HG02571 (cell line): ENCODE measurements at regions not wholly inside any gene's neighbourhood (a gene's known extent, or its start where the extent isn't known, plus 50 kb on each side); places are given as distances from the start of the nearest gene placed in this dataset.

ENCODE experiments used
- ATAC-seq: cut with Tn5 transposase; IDR thresholded peaks from one replicate; pipeline ENCODE4 v1.9.1; 2021; ENCODE audit warnings: mild to moderate bottlenecking, moderate library complexity; ENCODE audit not compliant: unreplicated experiment

DNA sequence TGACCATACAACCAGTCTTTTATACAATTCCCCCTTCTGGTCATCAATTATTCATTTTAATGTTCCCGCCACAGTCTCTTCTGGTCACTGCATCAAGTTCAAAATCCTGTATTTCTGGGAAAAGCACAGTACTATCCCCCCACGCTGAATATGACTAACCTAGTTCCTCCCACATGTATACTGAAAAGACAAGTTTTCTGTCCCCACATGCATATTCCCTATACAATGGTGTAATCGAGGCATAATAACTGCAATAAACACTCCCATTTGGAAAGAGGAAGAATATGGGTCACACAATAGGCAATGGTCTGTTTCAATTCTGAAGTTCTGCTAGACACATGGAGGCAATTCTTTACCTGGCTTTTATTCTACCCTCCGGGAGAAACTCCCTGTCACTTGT, 344.9 kb downstream of the EFNA5 start:
- no peak for ATAC-seq

DNA sequence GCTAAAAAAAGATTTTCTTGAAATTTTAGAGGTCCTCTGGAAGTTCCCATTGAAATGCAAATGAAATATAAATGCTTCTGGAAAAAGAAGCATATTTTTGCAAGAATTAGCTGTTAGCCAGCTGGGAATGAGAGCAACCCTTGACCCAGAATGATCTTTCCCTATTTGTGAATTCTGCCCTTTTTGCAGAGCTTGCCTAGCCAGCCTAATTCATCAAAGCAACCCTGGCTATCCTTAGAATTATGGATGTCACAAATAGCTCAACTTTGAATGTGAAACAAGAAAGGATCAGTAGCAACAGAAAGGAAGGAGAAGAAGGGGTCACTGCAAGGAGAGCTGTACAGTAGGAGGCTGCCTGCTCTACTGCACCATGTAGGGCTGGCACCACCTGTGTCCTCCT, 345.9 kb downstream of the EFNA5 start:
- no peak for ATAC-seq

DNA sequence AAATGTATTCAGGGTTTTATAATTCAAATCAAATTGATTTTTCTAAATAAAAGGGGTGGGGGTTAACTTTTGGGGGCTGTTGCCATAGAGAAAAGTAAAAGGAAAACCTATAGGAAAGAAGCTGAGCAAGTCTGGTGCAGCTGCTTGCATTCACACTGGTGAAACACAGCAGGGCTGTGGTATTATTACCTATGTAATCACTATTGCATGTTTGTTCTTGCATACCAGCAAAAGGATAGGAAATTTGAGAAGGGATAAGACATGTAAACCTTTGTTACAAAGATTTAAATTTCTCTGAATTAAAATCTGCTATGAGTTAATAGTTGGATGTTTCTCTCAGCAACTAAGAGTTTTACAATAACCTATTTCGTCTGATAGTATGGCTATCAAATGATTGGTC, 346.7 kb downstream of the EFNA5 start:
- ATAC-seq = no peak

DNA sequence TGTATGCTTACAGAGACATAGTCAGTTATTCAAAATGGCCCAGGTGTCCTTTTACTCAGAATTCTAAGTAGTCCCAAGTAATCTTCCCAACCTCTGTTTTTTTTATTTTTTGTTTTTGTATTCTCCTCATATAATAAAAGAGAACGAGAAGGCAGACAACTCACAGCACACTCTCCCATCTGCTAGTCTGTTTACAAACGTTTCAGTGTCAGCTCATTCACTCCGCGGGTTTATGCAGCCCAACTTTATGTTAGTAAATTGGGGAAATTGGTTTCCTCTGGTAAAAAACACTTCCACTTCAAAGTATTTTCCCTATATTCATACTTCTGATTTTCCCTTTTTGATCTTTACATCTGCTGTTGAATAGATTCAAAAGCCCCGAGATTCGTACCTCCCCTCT, 347.2 kb downstream of the EFNA5 start:
- no peak for ATAC-seq

DNA sequence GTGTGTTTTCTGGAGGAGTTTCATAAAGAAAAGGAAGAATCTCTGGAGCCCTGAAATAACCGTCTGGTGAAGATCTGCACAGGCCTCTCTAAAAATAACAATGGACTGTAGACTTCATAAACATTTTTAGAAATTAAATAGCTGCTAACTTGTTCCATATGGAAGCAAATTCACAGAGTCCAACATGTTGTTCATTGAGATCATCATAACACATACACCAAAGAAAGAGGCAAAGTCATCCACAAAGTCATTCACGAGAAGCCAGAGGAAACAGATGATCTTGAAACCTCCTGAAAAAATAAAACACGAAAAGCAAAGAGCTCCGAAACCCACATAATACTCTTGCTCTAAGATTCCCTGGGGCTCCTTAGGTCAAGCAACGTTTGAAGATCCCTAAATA, 347.8 kb downstream of the EFNA5 start:
- ATAC-seq = no peak

DNA sequence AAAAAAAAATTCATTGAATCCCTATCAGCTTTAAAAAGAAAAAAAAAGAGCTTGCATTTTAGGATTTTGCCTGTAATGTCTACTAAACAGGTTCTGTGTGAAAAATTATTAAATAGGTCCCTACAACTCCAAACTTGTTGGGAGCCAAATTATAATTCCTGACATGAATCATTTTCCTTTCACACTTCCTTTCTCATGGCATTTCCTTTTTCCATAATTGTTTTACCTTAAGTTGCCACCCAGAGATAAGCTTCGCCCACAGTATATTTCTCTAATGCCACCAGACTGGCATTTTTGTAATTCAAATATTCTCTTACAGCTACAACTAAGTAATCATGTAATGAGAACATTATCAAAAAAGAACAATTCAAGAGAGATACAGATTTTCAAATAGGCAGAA, 348.8 kb downstream of the EFNA5 start:
- no peak for ATAC-seq

DNA sequence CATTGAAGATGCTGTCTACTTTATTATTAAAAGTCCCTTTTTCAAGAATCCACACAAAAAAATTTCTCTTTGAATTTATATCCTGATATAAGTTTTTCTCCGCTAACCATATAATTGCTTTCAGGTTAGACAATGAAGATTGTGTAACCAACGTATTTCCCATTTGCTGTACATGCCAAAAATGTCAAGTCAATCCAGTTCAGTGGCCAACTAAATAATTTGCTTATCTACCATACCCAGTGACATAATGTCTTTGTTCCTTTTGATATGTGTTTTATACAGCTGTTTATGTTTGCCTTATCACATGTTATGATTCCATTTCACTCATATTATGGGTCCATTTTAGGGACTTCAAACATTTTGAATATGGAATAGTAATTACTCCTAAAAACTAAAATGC, 349.9 kb downstream of the EFNA5 start:
- no peak for ATAC-seq

DNA sequence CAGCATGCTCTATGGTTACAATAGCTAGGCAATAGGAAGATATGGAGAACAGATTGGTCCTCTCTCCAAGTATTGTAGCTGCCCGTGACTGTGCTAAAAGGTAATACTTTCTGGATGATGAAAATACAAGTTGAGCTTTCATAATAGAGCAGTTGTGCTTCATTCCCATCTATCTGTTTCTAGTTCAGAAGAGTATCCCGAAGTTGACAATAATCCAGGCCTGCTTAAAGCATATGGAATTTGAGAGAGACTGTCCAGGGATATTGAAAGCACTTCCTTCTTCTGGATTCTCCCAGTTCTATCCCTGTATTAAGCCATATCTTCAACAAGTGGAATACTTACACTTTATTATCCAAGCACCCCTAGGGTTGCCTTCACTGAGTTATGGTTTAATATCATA, 350.4 kb downstream of the EFNA5 start:
- no peak for ATAC-seq

DNA sequence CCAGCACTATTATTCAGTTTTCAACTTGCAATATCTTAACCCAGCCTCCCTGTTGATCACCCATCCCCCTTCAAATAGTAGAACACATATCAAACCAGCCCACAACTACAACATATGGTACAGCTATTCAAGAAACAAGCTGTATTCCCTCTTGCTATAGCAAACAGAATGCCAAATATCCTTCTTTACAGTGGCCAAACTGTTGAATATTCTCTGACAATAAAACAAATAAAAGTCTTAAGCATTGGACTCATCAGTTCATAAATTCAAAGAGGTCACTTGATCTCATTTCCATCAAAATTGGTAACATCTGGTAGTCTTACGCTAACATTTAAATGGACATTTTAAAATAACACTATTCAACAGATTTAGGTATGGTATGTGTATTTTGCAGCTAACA, 350.8 kb downstream of the EFNA5 start:
- ATAC-seq = no peak

DNA sequence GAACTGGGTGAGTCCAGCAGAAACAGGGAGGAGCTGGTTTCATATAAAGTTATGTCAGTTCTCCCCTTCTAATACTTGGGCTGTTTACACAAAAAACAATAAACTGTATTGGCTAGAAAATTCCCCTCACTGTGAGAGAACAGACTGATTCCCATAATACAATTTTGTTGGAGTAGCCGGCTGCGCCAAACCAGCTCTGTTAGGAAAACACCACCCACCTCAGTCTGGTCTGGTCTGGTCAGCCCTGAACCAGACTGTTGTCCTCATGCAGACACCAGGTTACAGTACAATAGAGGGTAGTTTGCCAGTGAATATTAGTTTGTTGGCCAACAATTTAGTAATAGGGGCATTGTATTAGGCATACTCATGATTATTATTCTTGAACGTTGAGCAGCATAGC, 356.4 kb downstream of the EFNA5 start:
- ATAC-seq = no peak

DNA sequence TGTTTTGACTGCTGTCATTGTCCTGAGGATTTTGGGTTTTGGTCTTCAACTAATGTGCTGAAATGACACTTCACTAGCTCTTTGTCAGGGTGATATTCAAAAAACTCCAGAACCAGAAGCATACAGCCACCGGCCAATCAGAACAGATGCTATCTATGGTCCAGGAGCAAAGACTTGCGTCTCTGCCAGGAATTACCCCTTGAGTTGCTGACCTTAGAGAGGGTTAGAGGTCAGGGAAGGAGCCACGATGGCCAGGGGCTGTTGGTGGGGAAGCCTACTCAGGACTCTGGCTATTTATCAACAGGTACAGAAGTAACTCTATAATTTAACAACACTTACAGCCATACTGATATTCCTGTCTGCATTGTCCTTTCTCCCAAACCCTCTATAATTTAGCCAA, 356.8 kb downstream of the EFNA5 start:
- no peak for ATAC-seq

DNA sequence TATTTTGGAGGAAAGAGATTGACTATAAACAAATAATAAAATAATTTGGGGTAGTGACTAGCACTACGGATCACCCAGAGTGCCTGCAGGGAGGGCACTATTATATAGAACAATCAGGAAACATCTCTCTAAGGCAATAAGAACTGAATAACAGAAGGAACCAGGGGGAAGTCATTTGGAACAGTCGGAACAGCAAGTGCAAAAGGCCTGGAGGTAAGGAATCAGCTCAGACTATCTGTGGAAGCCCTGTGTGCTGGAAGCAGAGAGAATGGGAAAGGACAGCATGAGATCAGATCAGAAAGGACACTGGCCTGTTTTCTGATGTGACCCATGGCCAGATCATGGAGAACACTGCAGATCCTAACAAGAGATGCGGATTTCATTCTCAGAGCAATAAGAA, 357.6 kb downstream of the EFNA5 start:
- ATAC-seq = no peak

DNA sequence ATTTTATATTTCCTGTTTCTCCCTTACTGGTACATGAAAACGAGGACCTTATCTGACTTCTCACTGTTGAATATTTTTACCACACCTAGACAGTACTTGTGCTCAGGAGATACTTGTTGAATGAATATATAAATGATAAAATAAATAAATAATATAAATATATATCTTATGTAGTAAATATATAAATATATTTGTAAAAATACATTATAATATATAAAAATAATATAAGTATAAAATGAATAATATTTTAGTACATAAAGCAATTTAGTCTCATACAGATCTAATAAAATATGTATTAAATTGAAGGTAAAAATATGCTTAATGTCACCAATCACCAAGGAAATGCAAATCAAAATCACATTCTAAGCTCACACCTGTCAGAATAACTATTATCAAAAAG, 360.6 kb downstream of the EFNA5 start:
- no peak for ATAC-seq

DNA sequence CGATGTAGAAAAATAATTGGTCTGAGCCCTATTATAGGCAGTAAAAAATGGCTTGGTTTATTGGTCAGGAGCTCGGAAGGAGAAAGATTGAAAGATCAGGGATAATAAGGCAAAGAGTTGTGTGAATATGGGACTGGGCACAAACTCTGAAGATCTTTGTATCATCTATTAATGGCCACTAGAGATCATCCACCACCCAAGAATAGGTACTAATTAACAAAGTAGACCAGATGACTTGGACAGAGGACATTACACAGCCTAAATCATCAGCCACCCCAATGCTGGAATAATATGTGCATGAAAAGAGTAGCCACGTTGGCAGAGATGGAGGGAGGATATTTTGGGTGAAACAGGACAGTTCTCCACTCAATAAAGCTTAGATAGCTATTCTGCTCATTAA, 364.1 kb downstream of the EFNA5 start:
- no peak for ATAC-seq

DNA sequence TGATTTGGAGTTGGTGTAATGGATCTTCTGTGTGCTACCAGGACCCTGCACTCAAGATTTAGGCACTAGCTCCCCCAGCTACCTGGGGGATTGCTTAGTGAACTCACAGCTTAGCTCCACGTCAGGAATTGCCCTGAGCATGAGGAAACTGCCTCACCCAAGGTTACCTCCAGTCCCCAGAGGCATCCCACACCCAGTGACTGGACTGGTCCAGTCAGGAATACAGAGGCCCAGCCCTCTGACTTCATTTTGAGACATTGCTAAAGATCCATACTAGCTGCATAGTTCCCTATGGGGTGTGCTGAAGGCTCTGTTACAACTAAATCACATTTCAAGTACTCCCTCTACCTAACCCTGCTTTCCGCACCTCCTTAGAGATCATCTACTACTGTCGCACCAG, 364.7 kb downstream of the EFNA5 start:
- ATAC-seq = no peak

DNA sequence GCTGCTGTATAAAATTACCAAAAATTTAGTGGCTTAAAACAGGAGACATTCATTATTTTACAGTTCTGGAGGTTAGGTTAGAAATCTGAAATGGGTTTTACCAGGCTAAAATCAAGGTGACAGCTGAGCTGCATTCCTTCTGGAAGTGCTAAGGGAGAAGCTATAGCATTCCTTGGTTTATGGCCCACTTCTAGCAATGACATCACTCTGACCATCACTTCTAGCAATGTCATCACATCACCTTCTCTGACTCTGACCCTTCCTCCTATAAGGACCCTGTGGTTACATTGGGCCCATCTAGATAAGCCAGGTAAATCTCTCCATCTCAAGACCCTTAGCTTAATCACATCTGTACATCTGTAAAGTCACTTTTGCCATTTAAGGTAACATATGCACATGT, 366.1 kb downstream of the EFNA5 start:
- ATAC-seq = no peak

DNA sequence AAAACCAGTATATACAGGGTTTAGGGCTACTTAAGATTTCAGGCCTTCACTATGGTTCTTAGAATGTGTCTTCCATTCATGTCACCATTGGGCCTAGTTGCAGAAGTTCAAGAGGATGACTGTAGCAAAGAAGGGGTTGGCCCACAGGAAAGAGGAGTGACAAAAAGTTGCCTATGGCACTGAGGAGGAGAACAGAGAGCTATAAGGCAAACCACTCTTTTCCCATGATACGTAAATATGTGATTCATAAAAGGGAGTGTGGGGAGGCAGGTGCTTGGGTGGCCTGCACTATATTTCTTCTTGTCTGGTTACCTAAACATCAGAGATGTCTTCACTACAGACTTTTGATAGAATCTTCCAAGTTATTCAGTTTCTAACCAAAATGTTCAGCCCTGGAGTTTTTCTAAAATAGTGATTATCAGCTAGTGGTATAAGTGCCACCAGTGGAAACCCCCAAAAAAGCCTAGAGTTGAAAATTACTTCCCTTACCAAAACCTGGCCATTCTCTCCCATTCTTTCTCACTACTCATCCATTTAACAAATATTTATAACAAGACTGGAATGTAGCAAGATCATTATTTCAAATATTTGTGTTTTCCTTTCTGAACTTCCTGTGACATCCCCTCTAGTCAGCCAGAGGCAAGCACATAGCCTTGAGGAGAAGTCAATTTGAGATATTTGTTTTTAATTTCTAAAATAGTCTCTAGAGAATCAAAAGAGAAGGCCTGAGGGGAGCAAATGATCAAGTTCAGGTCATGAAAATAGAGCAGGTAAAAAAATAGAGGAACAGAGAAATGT, 367.4 kb downstream of the EFNA5 start:
- ATAC-seq = no peak

DNA sequence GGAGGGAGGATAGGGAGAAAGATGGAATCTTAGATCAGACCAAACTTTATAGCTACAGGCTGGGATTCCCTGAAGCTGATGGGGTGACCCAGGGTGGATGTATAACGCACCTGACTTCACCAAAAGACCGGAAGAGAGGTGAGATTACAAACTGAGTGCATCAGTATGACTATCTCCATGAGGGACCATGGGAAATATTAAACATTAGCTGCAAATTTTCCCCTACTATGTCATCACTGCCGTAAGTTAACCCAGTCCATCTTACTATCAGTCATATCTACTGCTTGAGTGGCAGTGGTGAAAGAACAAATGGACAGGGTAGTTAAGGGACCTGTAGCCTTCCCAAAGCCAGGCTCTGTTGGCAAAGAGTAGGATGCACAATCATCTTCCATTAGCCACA, 368.3 kb downstream of the EFNA5 start:
- no peak for ATAC-seq

DNA sequence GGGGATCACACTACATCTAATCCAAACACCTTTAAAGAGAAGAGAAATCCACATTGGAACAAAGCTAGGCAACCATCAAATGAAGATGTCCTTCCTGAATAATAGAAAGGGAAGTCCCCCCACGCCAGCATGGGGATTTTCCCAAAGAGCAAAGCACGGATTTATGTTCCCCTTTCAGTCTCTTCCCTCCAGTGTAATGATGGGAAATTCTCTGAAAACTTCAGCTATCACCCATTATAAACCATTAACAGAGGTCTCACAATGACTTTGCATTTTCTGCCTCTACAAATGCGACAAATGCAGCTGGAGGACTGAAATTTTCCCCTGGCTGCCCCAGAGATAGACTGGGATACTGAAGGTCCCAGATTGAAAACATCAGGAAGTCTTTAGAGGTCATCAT, 368.7 kb downstream of the EFNA5 start:
- ATAC-seq = no peak

DNA sequence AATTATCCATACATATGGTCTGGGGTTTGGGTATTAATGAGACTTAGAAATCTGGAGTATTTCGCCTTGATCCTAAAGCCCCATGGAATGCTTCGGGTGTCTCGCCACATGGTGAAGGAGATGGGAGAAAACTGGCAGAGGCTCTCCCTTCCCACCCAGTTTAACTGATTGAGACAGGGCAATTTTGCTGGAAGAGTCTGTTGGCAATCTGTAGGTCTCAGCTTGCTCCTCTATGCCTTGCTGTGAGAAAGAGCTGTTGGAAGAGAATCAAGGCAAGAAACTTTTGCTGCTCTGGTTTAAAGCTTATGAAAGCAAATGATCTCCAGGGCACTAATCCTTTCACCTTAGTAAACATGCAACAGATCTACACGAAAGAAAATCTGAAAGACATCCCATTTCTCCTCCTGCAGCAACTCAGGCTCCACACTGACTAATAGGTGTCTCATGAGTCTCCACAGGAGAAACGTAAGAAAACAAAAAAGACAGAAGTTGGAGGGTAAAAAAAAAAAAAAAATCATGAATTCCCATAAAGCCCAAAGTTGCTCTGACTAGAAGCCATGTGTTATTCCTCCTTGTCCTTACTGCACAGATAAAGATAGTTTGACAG, 369.9 kb downstream of the EFNA5 start:
- no peak for ATAC-seq

DNA sequence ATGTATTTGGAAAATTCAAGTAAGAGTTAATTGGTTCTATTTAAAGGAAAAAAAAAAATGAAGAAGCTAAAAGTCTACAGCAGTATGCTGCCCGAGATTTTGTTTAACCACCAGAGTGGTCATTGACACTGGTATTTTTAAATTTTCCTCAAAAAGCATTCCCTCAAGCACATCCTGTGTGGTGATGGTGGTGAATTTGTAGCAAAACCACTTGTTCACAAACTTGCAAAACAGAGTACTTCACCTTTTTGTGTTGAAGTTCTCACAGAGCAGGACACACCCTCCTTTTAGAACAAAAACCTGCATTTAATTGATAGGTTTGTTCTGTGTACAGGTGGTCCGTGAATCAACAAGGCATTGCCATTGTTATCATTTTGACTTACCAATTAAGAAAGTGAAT, 374.2 kb downstream of the EFNA5 start:
- no peak for ATAC-seq

DNA sequence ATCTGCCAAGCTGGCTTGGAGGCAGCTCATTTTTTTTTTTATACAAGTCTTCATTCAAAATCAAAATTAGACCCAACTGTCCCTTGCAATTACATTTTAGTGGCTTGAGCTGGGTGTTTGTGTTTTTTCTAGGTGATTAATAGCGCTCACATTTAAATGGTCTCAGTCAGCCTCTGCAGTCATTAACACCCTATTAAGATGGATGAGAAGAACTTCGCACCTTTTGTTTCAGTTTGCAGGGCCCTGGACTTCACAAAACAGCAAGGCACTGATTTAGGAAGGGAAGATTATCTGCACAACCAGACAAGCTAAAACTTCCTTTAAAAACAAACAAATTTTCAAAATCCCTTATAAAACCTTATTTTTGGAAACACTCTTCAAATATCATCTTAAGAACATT, 374.8 kb downstream of the EFNA5 start:
- no peak for ATAC-seq

DNA sequence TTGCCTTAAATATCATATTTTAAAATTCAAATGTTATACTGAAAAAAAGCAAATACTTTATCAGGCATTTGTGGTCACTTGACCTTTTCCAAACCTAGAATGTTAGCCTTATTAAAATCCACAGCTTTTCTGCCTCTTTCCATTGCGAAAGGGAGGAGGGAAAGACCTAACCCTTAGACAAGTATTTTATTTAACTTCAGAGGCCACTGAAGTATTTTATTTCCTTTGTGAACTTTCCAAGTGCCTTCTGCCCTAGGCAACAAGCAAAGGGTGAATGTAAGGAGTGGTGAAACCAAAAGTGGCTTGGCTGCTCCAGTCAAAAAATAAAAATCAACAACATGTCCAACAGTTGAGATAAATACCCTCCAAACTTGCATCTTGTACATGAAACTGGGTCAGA, 376.1 kb downstream of the EFNA5 start:
- ATAC-seq = no peak
